Gastrocnemius medialis (tissue), 4 donors: ENCODE measurements at regions not wholly inside any gene's neighbourhood (a gene's known extent, or its start where the extent isn't known, plus 50 kb on each side); places are given as distances from the start of the nearest gene placed in this dataset.

Experiments used
- ATAC-seq, 2 donors: fragments of 150-250 bp; one replicate each; pipeline ENCODE4 v1.9.1; 2016
- DNase-seq, 2 donors: peaks; one replicate each; pipeline ENCODE4 v3.0.0-alpha.2; 2019
- H3K27ac ChIP-seq, 4 donors: fragments of 200-600 bp; sonication (generic); 1 replicate in 1 of 4; 2 replicates in 3 of 4; pipeline ENCODE4 v1.5.1; 2016 to 2018; ENCODE audit warnings: mild to moderate bottlenecking in 2 of 4, moderate library complexity in 1 of 4
- H3K27me3 ChIP-seq, 3 donors: fragments of 200-600 bp; sonication (generic) in 2 of 3; 1 replicate in 1 of 3; 2 replicates in 2 of 3; pipeline versions ENCODE4 v1.5.1 to v1.6.0; 2016 to 2019; ENCODE audit warnings: mild to moderate bottlenecking in 1 of 3, moderate library complexity in 1 of 3
- H3K36me3 ChIP-seq, 2 donors: fragments of 200-600 bp; sonication (generic) in 1 of 2; one replicate each; pipeline ENCODE4 v1.5.1; 2017 to 2018
- H3K4me1 ChIP-seq, 2 donors: fragments of 200-600 bp; sonication (generic) in 1 of 2; one replicate each; pipeline ENCODE4 v1.5.1; 2016 to 2017; ENCODE audit warnings: mild to moderate bottlenecking in 2 of 2
- H3K4me3 ChIP-seq, 4 donors: fragments of 200-600 bp; sonication (generic) in 3 of 4; 1 replicate in 1 of 4; 2 replicates in 3 of 4; pipeline ENCODE4 v1.5.1; 2016 to 2019; ENCODE audit warnings: mild to moderate bottlenecking in 2 of 4
- H3K9me3 ChIP-seq, 3 donors: fragments of 200-600 bp; sonication (generic) in 2 of 3; 1 replicate in 1 of 3; 2 replicates in 2 of 3; pipeline ENCODE4 v1.5.1; 2016 to 2019
- CTCF ChIP-seq, 5 experiments: fragments of 450-650 bp in 3 of 5; fragments of 200-600 bp in 2 of 5; sonication (generic) in 2 of 5; IDR thresholded peaks in 4 of 5; conservative IDR thresholded peaks in 1 of 5; 1 replicate in 4 of 5; 2 replicates in 1 of 5; pipeline ENCODE4 v1.5.1; 2016 to 2019; ENCODE audit warnings: antibody characterized with exemption in 5 of 5, mild to moderate bottlenecking in 3 of 5, moderate library complexity in 3 of 5
- POLR2A ChIP-seq, 2 donors: fragments of 450-650 bp; IDR thresholded peaks; one replicate each; pipeline ENCODE4 v1.6.1; 2017; ENCODE audit warnings: antibody characterized with exemption in 2 of 2, mild to moderate bottlenecking in 2 of 2, moderate library complexity in 2 of 2
- in situ Hi-C, 4 donors: fragments of 200-750 bp; cut with MboI; loops; one replicate each; pipeline versions ENCODE4 v1.15.0 to v1.8.0; 2017; ENCODE audit warnings: low sequenced_read_pairs in 4 of 4
- intact Hi-C: fragments of 100-400 bp; cut with DNase I; formaldehyde crosslinking; loops from one replicate; pipeline ENCODE4 v1.15.1; 2023; ENCODE audit warnings: low total_unique reads

DNA sequence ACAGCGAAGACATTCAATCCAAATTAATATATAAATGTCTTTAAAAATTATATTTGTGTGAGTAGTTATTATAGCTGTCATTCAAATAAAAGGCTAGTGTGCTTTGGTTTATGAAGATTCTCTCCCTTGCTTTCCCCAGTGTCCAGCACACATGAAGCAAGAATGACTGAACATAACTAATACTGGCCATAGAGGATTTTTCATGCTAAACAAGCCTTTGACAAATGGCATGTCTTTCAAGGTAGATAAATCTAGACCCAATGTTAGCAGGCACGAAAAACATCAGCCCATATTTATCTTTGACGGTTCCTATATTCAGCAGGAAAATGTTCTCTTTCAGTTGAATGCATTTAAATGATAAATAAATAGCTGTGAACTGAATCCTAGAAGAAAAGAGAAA lies 1234.4 kb downstream of the EPHA7 start:
- DNase-seq, result no peak
- Histone ChIP-seq H3K36me3 (no peaks in the 10 kb centered on the region), H3K27me3 (no peaks in the 10 kb centered on the region), H3K4me1 (no peaks in the 10 kb centered on the region), H3K4me3 (no peak overlapping the region), H3K27ac (no peak overlapping the region), H3K9me3 (no peaks in the 10 kb centered on the region)
- no peak for TF ChIP-seq POLR2A (IDR thresholded peaks at IDR 0.05)
- no peak for TF ChIP-seq CTCF (IDR thresholded peaks at IDR 0.05 in 4 of 5, conservative IDR thresholded peaks at IDR 0.05 in 1 of 5)
- in situ Hi-C loops, result no loop called here
- ATAC-seq, result no peak
- intact Hi-C loops, result no loop called here

DNA sequence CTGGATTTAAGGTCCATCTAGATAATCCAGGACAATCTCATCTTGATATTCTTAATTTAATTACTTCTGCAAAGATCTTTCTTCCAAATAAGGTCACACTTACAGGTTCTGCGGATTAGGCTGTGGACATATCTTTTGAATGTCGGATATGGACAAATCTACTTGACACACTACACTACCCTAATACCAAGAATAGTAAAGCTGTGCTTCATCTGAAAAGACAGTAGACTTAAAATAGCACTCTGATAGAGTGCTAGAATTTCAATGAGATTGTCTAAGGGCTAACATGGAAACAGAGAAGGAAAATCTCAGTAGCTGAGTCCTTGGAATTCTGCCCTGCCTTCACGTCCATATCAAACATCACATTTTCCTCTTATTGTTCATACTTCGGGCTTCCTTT lies 1238.0 kb downstream of the EPHA7 start:
- in situ Hi-C loops, result no loop called here
- TF ChIP-seq CTCF (IDR thresholded peaks at IDR 0.05 in 4 of 5, conservative IDR thresholded peaks at IDR 0.05 in 1 of 5) (no peak), POLR2A (IDR thresholded peaks at IDR 0.05) (no peak)

GRCh38 chr6:92180090-92180489 lies 1239.3 kb downstream of the EPHA7 start:
- Histone ChIP-seq H3K4me3 (no peak overlapping the region), H3K4me1 (no peaks in the 10 kb centered on the region), H3K27me3 (no peaks in the 10 kb centered on the region), H3K36me3 (no peaks in the 10 kb centered on the region), H3K9me3 (no peaks in the 10 kb centered on the region), H3K27ac (no peak overlapping the region)
- TF ChIP-seq CTCF (IDR thresholded peaks at IDR 0.05 in 4 of 5, conservative IDR thresholded peaks at IDR 0.05 in 1 of 5) (no peak), POLR2A (IDR thresholded peaks at IDR 0.05) (no peak)
- in situ Hi-C loops, result no loop called here
- intact Hi-C loops, result no loop called here
- DNase-seq (no peak), ATAC-seq (no peak)

More for the DNA sequence above, 1238.0 kb downstream of the EPHA7 start:
- Histone ChIP-seq H3K27ac (no peak overlapping the region), H3K4me3 (no peak overlapping the region), H3K36me3 (no peaks in the 10 kb centered on the region), H3K4me1 (no peaks in the 10 kb centered on the region), H3K9me3 (no peaks in the 10 kb centered on the region), H3K27me3 (no peaks in the 10 kb centered on the region)
- no peak for ATAC-seq
- no peak for DNase-seq
- intact Hi-C loops, result no loop called here

DNA sequence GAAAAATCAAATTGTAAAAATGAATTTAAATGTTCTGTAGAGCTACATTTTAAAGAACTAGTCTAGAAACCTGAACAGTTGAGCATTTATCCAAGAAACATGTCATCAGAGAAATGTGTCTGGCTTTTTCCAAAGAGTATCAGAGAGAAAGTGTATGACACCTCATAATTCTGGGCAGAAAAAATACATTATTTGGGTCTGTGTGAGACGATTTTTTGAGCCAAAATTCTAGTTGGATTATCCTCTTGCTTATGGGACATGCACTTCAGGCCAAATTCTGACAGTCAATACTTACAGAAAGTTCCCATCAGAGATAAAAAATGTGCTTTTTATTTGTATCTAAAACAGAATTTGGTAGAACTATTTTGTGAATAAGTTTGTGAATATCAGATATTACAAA lies 1242.7 kb downstream of the EPHA7 start:
- H3K27me3 ChIP-seq, result no peaks in the 10 kb centered on the region
- DNase-seq (no peak), ATAC-seq (no peak)
- no peaks in the 10 kb centered on the region for H3K36me3 ChIP-seq
- no peaks in the 10 kb centered on the region for H3K4me1 ChIP-seq
- in situ Hi-C loops (no loop called here), intact Hi-C loops (no loop called here)
- no peaks in the 10 kb centered on the region for H3K9me3 ChIP-seq
- TF ChIP-seq CTCF (IDR thresholded peaks at IDR 0.05 in 4 of 5, conservative IDR thresholded peaks at IDR 0.05 in 1 of 5) (no peak), POLR2A (IDR thresholded peaks at IDR 0.05) (no peak)
- H3K4me3 ChIP-seq, result no peak overlapping the region
- H3K27ac ChIP-seq, result no peak overlapping the region

GRCh38 chr6:92174398-92175073 lies 1244.8 kb downstream of the EPHA7 start:
- intact Hi-C loops, result no loop called here
- ATAC-seq, result no peak
- H3K27ac ChIP-seq, result no peak overlapping the region

More at GRCh38 chr6:92174398-92175073, 1244.8 kb downstream of the EPHA7 start:
- Histone ChIP-seq H3K9me3 (no peaks in the 10 kb centered on the region), H3K36me3 (no peaks in the 10 kb centered on the region), H3K4me3 (no peak overlapping the region), H3K4me1 (no peaks in the 10 kb centered on the region), H3K27me3 (no peaks in the 10 kb centered on the region)
- no peak for DNase-seq
- no peak for TF ChIP-seq CTCF (IDR thresholded peaks at IDR 0.05 in 4 of 5, conservative IDR thresholded peaks at IDR 0.05 in 1 of 5)
- in situ Hi-C loops, result no loop called here
